ENCODE measurements at regions not wholly inside any gene's neighbourhood (a gene's known extent, or its start where the extent isn't known, plus 50 kb on each side); places are given as distances from the start of the nearest gene placed in this dataset.

DNA sequence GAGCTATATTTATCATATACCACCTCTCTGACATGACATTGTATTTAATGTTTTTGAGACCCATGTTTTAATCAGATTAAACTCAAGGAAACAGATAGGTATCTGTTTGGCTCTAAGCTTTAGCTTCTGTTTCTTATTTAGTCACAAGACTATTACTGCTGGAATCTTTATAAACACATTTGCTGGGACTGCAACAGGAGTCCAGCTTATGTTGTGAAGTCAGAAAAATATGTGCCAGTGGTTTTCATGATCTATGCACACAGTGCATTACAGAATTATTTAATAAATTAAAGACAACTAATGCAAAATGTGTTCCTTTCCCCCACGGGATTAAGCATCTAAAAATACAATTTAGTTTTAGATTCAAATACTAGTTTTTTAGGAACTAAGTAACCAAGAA is 338.9 kb downstream of the ZEB2 start:
- no peak overlapping the region for H3K4me3 ChIP-seq (ENCODE audit: low read depth, low read length)
- TF ChIP-seq, protein P1, sequence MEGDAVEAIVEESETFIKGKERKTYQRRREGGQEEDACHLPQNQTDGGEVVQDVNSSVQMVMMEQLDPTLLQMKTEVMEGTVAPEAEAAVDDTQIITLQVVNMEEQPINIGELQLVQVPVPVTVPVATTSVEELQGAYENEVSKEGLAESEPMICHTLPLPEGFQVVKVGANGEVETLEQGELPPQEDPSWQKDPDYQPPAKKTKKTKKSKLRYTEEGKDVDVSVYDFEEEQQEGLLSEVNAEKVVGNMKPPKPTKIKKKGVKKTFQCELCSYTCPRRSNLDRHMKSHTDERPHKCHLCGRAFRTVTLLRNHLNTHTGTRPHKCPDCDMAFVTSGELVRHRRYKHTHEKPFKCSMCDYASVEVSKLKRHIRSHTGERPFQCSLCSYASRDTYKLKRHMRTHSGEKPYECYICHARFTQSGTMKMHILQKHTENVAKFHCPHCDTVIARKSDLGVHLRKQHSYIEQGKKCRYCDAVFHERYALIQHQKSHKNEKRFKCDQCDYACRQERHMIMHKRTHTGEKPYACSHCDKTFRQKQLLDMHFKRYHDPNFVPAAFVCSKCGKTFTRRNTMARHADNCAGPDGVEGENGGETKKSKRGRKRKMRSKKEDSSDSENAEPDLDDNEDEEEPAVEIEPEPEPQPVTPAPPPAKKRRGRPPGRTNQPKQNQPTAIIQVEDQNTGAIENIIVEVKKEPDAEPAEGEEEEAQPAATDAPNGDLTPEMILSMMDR (IDR thresholded peaks at IDR 0.05; ENCODE audit: low read depth, low read length), result no peak

DNA sequence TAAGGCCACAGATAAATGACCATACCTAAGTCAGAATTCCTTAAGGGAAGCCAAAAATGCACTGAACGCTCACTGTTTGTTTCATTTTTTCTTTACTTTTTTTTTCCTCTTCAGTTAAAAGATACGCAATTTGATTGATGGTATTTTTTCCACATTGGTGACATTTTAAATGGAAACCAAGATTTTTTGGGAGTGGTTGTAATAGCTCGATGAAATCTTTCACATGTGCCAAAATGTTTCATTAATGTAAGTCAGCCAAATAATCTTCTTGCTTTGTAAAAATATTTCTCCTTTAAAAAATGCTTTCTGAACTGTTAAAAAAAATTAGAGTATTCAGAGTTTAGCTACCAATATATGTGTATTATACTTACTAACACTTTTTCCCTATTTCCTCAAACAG is 339.8 kb downstream of the ZEB2 start:
- TF ChIP-seq, protein P1 (IDR thresholded peaks at IDR 0.05; ENCODE audit: low read depth, low read length), result no peak

DNA sequence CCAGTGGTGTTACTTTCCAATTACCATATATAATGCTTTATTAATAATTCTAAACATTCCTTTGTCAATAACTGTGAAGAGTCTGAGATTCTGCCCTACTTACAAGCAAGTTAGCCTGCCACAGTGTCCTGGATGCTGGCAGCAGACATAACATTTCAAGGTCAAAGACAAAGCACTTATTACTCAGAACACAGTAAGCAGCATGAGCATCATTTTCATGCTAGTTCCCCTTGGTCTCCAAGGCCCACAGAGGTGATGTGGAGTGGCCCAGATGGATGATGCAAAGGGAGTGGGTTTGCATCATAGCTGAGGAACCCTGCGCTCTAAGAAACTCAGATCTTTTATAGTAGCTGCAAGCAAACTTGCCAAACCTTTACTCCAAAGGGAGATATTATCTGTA is 349.7 kb downstream of the ZEB2 start:
- TF ChIP-seq, protein P1 (IDR thresholded peaks at IDR 0.05; ENCODE audit: low read depth, low read length), result no peak
- no peak overlapping the region for H3K4me3 ChIP-seq (ENCODE audit: low read depth, low read length)

More for the DNA sequence above, 339.8 kb downstream of the ZEB2 start:
- no peak overlapping the region for H3K4me3 ChIP-seq (ENCODE audit: low read depth, low read length)

DNA sequence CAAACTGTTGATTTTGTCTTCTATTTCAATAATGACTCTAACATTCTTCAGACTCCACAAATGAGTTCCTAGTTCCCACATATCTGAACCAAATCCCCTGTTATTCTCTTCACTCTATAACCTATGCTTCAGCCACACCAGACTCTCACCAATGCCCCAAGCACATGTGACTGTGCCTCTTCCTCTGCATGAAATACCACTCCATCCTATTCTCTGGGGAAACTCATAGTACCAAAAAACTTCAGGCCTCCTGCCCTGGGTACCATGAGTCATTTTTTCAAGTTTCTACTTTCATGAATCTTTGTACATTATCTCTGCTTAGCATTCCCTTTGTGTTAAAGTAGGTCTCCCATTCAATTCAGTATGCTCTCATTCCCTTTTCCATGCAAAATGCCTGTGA is 353.2 kb downstream of the ZEB2 start:
- TF ChIP-seq, protein P1 (IDR thresholded peaks at IDR 0.05; ENCODE audit: low read depth, low read length), result no peak
- H3K4me3 ChIP-seq (ENCODE audit: low read depth, low read length), result no peak overlapping the region

DNA sequence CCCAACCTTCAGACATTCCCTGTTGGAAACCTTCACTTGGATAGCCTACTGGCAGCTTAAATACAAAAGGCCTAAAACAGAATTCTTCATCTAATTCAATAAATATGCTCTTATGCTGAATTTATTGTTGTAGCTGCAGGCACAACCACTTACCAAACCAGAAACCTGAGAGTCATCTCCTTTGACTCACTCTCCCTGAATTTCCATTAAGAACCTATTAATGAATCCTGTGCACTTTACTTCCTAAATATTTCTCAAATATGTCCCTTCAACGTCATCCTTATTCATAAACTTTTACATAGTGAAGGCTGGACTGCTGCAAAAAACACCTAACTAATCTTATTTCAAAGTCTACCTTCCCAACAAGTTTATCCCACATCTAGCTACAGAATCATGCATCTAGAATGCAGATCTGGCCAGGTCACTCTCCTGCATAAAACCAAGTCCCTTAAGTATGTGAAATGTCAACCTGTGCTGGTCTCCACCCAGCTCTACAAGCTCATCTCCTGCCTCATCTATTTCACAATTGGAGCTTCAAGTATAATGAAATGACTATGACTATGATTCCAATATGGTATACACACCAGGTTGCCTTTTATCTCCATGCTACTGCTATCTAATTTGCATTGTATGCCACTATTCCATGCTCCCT is 354.2 kb downstream of the ZEB2 start:
- TF ChIP-seq, protein P1 (IDR thresholded peaks at IDR 0.05; ENCODE audit: low read depth, low read length), result no peak
- H3K4me3 ChIP-seq (ENCODE audit: low read depth, low read length), result no peak overlapping the region

DNA sequence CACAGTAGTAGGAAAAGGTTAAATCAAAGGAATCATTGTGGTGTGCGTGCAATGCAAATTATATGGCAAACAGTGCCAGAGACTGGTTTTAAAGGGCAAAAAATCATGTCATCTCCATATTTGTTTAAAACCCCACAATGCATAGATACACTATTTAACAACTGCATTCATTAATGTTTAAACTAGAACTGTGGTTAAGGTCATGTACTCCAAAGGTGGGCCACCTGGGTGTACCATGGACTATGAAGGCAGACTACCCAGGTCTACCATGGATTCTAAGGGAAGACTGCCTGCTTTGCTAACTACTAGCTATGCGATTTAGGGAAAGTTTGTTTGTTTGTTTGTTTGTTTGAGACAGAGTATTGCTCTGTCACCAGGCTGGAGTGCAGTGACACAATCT is 356.3 kb downstream of the ZEB2 start:
- no peak overlapping the region for H3K4me3 ChIP-seq (ENCODE audit: low read depth, low read length)
- TF ChIP-seq, protein P1 (IDR thresholded peaks at IDR 0.05; ENCODE audit: low read depth, low read length), result no peak

DNA sequence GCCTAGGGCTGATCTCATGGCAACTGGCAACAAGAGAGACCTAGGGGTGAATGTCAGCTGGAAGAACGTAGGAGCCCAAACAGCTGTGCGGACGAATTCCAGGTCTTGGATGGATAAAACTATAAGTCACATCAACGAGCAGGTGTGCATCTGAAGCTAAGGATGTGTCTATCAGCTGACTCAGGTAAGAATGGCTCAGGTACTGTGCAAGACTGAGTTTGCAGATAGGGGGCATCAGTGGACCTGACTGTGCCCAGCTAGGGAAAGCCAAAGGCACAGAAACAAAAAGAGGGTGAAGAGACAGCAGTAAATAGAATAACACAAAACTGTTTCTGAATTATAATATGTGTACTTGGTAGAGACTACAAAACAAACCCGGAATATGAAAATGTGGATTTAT is 357.3 kb downstream of the ZEB2 start:
- TF ChIP-seq, protein P1 (IDR thresholded peaks at IDR 0.05; ENCODE audit: low read depth, low read length), result no peak
- no peak overlapping the region for H3K4me3 ChIP-seq (ENCODE audit: low read depth, low read length)
